B cell (primary cell): ENCODE measurements at regions not wholly inside any gene's neighbourhood (a gene's known extent, or its start where the extent isn't known, plus 50 kb on each side); places are given as distances from the start of the nearest gene placed in this dataset.

ENCODE experiments used
- ATAC-seq: fragments of 200-7000 bp; cut with Tn5 transposase; one replicate; pipeline ENCODE4 v1.10.0; 2021; ENCODE audit warnings: low read depth, mild to moderate bottlenecking, moderate number of reproducible peaks, moderate library complexity
- CTCF ChIA-PET: fragments of 350-600 bp; sonication (Branson Sonifier 250); formaldehyde crosslinking; loops from one replicate; lab custom pipeline; 2021; ENCODE audit warnings: antibody characterized with exemption, inconsistent platforms; lab: Charles Lee
- POLR2A ChIA-PET: fragments of 350-600 bp; sonication (Branson Sonifier 250); formaldehyde crosslinking; loops from one replicate; lab custom pipeline; 2021; ENCODE audit warnings: antibody characterized with exemption; lab: Charles Lee
- DNase-seq: peaks from one replicate; pipeline ENCODE4 v3.0.0; 2013
- H2AFZ ChIP-seq: 2 replicates; pipeline ENCODE4 v1.6.1; 2012; ENCODE audit warnings: mild to moderate bottlenecking, low read depth, low read length; ENCODE audit not compliant: insufficient read depth, poor library complexity, severe bottlenecking
- H3K27ac ChIP-seq, 2 donors: 1 replicate in 1 of 2; 2 replicates in 1 of 2; pipeline ENCODE4 v1.5.1; 2012 to 2013; ENCODE audit warnings: low read length in 2 of 2, mild to moderate bottlenecking in 2 of 2, moderate library complexity in 1 of 2
- H3K27me3 ChIP-seq, 4 experiments: fragments of 200-600 bp in 1 of 4; sonication (generic) in 1 of 4; replicated peaks in 1 of 4; 1 replicate in 2 of 4; 2 replicates in 2 of 4; pipeline versions ENCODE4 v1.6.1 to v1.7.0; 2013 to 2016; ENCODE audit warnings: low read length in 3 of 4, mild to moderate bottlenecking in 2 of 4, mixed read lengths in 1 of 4, moderate library complexity in 1 of 4; ENCODE audit not compliant: insufficient read depth in 4 of 4, control insufficient read depth in 3 of 4; ENCODE audit errors: control extremely low read depth in 1 of 4
- H3K36me3 ChIP-seq, 2 experiments: replicated peaks in 1 of 2; 1 replicate in 1 of 2; 2 replicates in 1 of 2; pipeline versions ENCODE4 v1.6.1 to v1.7.1; 2013; ENCODE audit warnings: low read length in 1 of 2; ENCODE audit not compliant: insufficient read depth in 2 of 2, control insufficient read depth in 1 of 2; ENCODE audit errors: control extremely low read depth in 1 of 2, extremely low read depth in 1 of 2
- H3K4me1 ChIP-seq, 2 donors: fragments of 200-600 bp in 1 of 2; sonication (generic) in 1 of 2; 1 replicate in 1 of 2; 2 replicates in 1 of 2; pipeline versions ENCODE4 v1.5.1 to v1.6.1; 2013 to 2017; ENCODE audit warnings: low read length in 2 of 2; ENCODE audit not compliant: control insufficient read depth in 2 of 2, insufficient read depth in 2 of 2
- H3K4me2 ChIP-seq: replicated peaks from 2 replicates; pipeline ENCODE3; 2012; ENCODE audit warnings: mild to moderate bottlenecking, low read depth, low read length; ENCODE audit not compliant: poor library complexity, severe bottlenecking
- H3K4me3 ChIP-seq, 5 experiments: fragments of 200-600 bp in 1 of 5; sonication (generic) in 1 of 5; 1 replicate in 3 of 5; 2 replicates in 2 of 5; pipeline versions ENCODE4 v1.5.1 to v1.7.0; 2011 to 2016; ENCODE audit warnings: low read length in 4 of 5, mild to moderate bottlenecking in 4 of 5, low read depth in 2 of 5, control low read depth in 1 of 5, moderate library complexity in 1 of 5; ENCODE audit not compliant: insufficient read depth in 1 of 5; ENCODE audit errors: control extremely low read depth in 1 of 5, extremely low read depth in 1 of 5
- H3K79me2 ChIP-seq: fragments of 200-600 bp; sonication (generic); one replicate; pipeline ENCODE4 v1.6.0; 2016; ENCODE audit warnings: low read length; ENCODE audit not compliant: control insufficient read depth, insufficient read depth
- H3K9ac ChIP-seq: fragments of 200-600 bp; sonication (generic); 2 replicates; pipeline ENCODE4 v1.6.1; 2017; ENCODE audit warnings: mild to moderate bottlenecking, low read length, moderate library complexity
- H3K9me3 ChIP-seq, 3 donors: one replicate each; pipeline versions ENCODE4 v1.6.1 to v1.7.1; 2013; ENCODE audit warnings: low read length in 2 of 3; ENCODE audit not compliant: control insufficient read depth in 2 of 3, insufficient read depth in 1 of 3; ENCODE audit errors: control extremely low read depth in 1 of 3
- H4K20me1 ChIP-seq: 2 replicates; pipeline ENCODE4 v1.6.0; 2012; ENCODE audit warnings: mild to moderate bottlenecking, low read length; ENCODE audit not compliant: insufficient read depth, control insufficient read depth, poor library complexity, severe bottlenecking
- H3K27ac Mint-ChIP-seq: one replicate; pipeline ENCODE4 v1.8.0; 2021; ENCODE audit warnings: mixed read lengths
- H3K27me3 Mint-ChIP-seq: one replicate; pipeline ENCODE4 v1.8.0; 2021; ENCODE audit warnings: mixed read lengths
- H3K4me1 Mint-ChIP-seq: one replicate; pipeline ENCODE4 v1.8.0; 2021; ENCODE audit warnings: mixed read lengths
- H3K4me3 Mint-ChIP-seq: one replicate; pipeline ENCODE4 v1.8.0; 2021; ENCODE audit warnings: mixed read lengths
- H3K9me3 Mint-ChIP-seq: one replicate; pipeline ENCODE4 v1.8.0; 2022; ENCODE audit warnings: mixed read lengths; ENCODE audit not compliant: insufficient read depth
- EZH2 ChIP-seq: IDR thresholded peaks from 2 replicates; pipeline ENCODE4 v1.6.1; 2012; ENCODE audit warnings: borderline replicate concordance, low read depth, mild to moderate bottlenecking, moderate library complexity, low read length; ENCODE audit not compliant: insufficient read depth, poor library complexity, severe bottlenecking
- WGBS: methylation state at CpG from one replicate; pipeline ENCODE4 v1.1.5; 2013; ENCODE audit warnings: missing lambda C conversion rate; ENCODE audit not compliant: insufficient coverage; 5-methylcytosine and 5-hydroxymethylcytosine counted together
- intact Hi-C: fragments of 100-400 bp; cut with micrococcal nuclease; formaldehyde crosslinking; loops from one replicate; pipeline ENCODE4 v1.10.0; 2022
- TF ChIP-seq, protein P1 (sequence below): fragments of 200-600 bp; IDR thresholded peaks from one replicate; pipeline ENCODE4 v1.8.0; 2022; ENCODE audit warnings: antibody characterized with exemption, mild to moderate bottlenecking

DNA sequence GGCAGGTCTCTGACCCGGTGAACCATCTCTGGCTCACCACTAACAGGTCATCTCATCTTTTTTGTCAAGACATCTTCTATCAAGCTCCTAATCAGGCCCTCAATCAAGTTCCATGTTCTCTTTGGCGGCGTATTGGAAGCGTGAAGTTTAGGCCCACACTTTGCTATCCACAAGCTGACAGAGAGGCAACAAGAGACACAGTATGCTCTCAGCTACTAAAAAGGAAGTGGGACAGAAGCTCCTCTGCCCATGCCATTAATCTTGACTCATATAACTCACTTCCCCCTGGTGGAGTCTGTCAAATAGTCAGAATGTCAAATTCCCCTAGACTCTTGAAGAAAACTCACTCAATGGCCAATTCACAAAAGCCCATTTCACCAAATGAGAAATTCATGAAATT is 77.6 kb upstream of the TMC1 start:
- peaks cover 26 to 33% of the 10 kb centered on the region in 2 donors for H3K4me1 ChIP-seq
- intact Hi-C loops = loop anchor here (2.0 to 5.0 kb wide), 3 partner anchors 79 to 149 kb away; partner anchors contain the start of gene ZFAND5
- H3K36me3 ChIP-seq = no peaks in the 10 kb centered on the region
- H2AFZ ChIP-seq = peak overlapping the region; percentile 29
- H3K9me3 Mint-ChIP-seq = no peaks in the 10 kb centered on the region
- H3K27me3 ChIP-seq = no peaks in the 10 kb centered on the region
- H3K4me3 Mint-ChIP-seq = peak overlapping the region; percentile 20
- no peaks in the 10 kb centered on the region for H3K27me3 Mint-ChIP-seq
- CTCF ChIA-PET = interaction anchor here (0.8 to 1.8 kb wide), 6 partner anchors 79 to 163 kb away, joined by 3 to 11 read pairs (median 4); partner anchors contain the start of gene ZFAND5
- peak; percentile 81 for ATAC-seq
- no peak overlapping the region for H3K9ac ChIP-seq
- no peak for TF ChIP-seq EZH2
- TF ChIP-seq, protein P1, sequence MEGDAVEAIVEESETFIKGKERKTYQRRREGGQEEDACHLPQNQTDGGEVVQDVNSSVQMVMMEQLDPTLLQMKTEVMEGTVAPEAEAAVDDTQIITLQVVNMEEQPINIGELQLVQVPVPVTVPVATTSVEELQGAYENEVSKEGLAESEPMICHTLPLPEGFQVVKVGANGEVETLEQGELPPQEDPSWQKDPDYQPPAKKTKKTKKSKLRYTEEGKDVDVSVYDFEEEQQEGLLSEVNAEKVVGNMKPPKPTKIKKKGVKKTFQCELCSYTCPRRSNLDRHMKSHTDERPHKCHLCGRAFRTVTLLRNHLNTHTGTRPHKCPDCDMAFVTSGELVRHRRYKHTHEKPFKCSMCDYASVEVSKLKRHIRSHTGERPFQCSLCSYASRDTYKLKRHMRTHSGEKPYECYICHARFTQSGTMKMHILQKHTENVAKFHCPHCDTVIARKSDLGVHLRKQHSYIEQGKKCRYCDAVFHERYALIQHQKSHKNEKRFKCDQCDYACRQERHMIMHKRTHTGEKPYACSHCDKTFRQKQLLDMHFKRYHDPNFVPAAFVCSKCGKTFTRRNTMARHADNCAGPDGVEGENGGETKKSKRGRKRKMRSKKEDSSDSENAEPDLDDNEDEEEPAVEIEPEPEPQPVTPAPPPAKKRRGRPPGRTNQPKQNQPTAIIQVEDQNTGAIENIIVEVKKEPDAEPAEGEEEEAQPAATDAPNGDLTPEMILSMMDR = peak; percentile 31
- DNase-seq = peak; percentile 67
- H3K27ac Mint-ChIP-seq = peak overlapping the region; percentile 77
- no peaks in the 10 kb centered on the region for H4K20me1 ChIP-seq
- peak overlapping the region; percentile 5 to 19 for H3K27ac ChIP-seq
- H3K4me2 ChIP-seq = peak overlapping the region; percentile 0
- peaks cover 31% of the 10 kb centered on the region for H3K4me1 Mint-ChIP-seq
- H3K4me3 ChIP-seq = no peak overlapping the region
- no peaks in the 10 kb centered on the region for H3K79me2 ChIP-seq
- 65% methylated on average over 4 of the region's 4 CpGs for WGBS
- POLR2A ChIA-PET = interaction anchor here (1.0 kb wide), 1 partner anchor 78 kb away, joined by 4 read pairs; the partner anchor contains the start of gene ZFAND5
- no peaks in the 10 kb centered on the region for H3K9me3 ChIP-seq

DNA sequence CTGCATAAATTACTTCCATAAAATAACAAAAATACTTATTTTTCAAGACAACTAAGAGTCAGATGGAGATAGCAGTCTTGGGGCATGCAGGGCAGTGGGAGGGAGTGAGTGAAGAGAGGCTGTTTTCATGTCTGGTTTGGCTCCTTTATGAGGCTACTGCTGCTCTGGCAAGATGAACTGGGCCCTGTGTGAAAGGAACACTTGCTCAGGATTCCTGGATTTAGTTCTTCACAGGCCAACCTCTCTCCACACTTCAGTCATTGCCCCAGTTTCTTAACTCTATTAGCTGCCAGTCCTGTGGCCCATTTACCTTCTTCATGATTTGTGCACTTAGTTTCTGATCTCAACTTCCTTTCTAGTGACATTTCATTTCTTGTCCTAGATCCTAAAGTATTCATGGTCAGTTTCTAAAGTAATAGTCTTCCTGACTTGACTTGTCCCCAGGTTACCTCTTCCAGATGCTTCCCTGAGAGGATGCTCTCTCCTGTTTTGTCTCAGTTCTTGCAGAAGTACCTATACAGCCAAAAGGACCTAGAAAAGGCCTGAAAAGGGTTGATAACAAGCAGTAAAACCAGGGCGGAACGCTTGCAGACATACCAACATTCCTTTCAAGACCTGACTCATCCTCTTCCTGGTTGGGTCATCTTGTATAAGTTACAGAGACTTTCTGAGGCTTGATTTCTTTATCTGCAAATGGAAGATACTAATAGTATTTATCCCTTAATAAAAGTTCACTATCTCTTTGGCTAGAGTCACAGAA is 77.0 kb upstream of the ZFAND5 start:
- no peaks in the 10 kb centered on the region for H4K20me1 ChIP-seq
- H3K79me2 ChIP-seq = no peaks in the 10 kb centered on the region
- ATAC-seq = no peak
- H3K9ac ChIP-seq = no peak overlapping the region
- H3K4me3 ChIP-seq = no peak overlapping the region
- WGBS = no CpG with 5 or more reads among the region's 2 CpGs
- intact Hi-C loops = loop anchor here (5.0 kb wide), 1 partner anchor 135 kb away; no protein-coding TSS in a partner anchor
- Mint-ChIP-seq H3K4me3 (no peak overlapping the region), H3K9me3 (no peaks in the 10 kb centered on the region), H3K4me1 (peaks cover 31% of the 10 kb centered on the region), H3K27ac (no peak overlapping the region), H3K27me3 (no peaks in the 10 kb centered on the region)
- no peak overlapping the region for H3K4me2 ChIP-seq
- no peaks in the 10 kb centered on the region for H3K27me3 ChIP-seq
- POLR2A ChIA-PET = no interaction called here
- TF ChIP-seq, protein P1 = no peak
- TF ChIP-seq EZH2 = no peak
- H3K4me1 ChIP-seq = peaks cover 26 to 33% of the 10 kb centered on the region in 2 donors
- CTCF ChIA-PET = no interaction called here
- no peaks in the 10 kb centered on the region for H3K36me3 ChIP-seq
- no peak for DNase-seq
- no peaks in the 10 kb centered on the region for H3K9me3 ChIP-seq
- no peak overlapping the region for H3K27ac ChIP-seq
- H2AFZ ChIP-seq = no peak overlapping the region
